HG02943 (cell line): ENCODE measurements at regions not wholly inside any gene's neighbourhood (a gene's known extent, or its start where the extent isn't known, plus 50 kb on each side); places are given as distances from the start of the nearest gene placed in this dataset.
"Not testable (repeated sequence)": the region's sequence is repeated elsewhere in the genome, so short reads cannot be mapped to it uniquely, and the experiment has no call there.

ENCODE experiments used
- ATAC-seq: cut with Tn5 transposase; IDR thresholded peaks from one replicate; pipeline ENCODE4 v1.9.1; 2021; ENCODE audit warnings: mild to moderate bottlenecking, low read depth, moderate library complexity; ENCODE audit not compliant: unreplicated experiment

- ATAC-seq = no peak
Measured at GRCh38 chr3:161893972-161894371, 397.4 kb downstream of the OTOL1 start.

- ATAC-seq = no peak
Measured at GRCh38 chr3:161894657-161895056, 398.0 kb downstream of the OTOL1 start.

GRCh38 chr3:161905520-161906132, 409.0 kb downstream of the OTOL1 start:
- no peak for ATAC-seq

GRCh38 chr3:161913786-161914389, 417.3 kb downstream of the OTOL1 start:
- ATAC-seq = no peak

- no peak for ATAC-seq
Measured at GRCh38 chr3:161914703-161915417, 418.3 kb downstream of the OTOL1 start.

- ATAC-seq = no peak
Measured at GRCh38 chr3:161915418-161915750, 418.8 kb downstream of the OTOL1 start.

GRCh38 chr3:161920196-161920595, 423.6 kb downstream of the OTOL1 start:
- ATAC-seq = no peak

GRCh38 chr3:161925749-161926360, 429.2 kb downstream of the OTOL1 start:
- no peak for ATAC-seq

- no peak for ATAC-seq
Measured at GRCh38 chr3:161927131-161927530, 430.5 kb downstream of the OTOL1 start.

- no peak for ATAC-seq
Measured at GRCh38 chr3:161939918-161940620, 443.5 kb downstream of the OTOL1 start.

- ATAC-seq = no peak
Measured at GRCh38 chr3:161940621-161940965, 444.0 kb downstream of the OTOL1 start.

GRCh38 chr3:161941891-161942290, 445.3 kb downstream of the OTOL1 start:
- no peak for ATAC-seq

- not testable (repeated sequence) for ATAC-seq
Measured at GRCh38 chr3:161943801-161944345, 447.3 kb downstream of the OTOL1 start.

- ATAC-seq = no peak
Measured at GRCh38 chr3:161946443-161946960, 449.9 kb downstream of the OTOL1 start.

GRCh38 chr3:161950318-161950868, 453.8 kb downstream of the OTOL1 start:
- ATAC-seq = no peak

- no peak for ATAC-seq
Measured at GRCh38 chr3:161957467-161957866, 460.9 kb downstream of the OTOL1 start.

- no peak for ATAC-seq
Measured at GRCh38 chr3:161964857-161965256, 468.2 kb downstream of the OTOL1 start.

- no peak for ATAC-seq
Measured at GRCh38 chr3:161969867-161970266, 473.3 kb downstream of the OTOL1 start.

- ATAC-seq = no peak
Measured at GRCh38 chr3:161975201-161975600, 478.6 kb downstream of the OTOL1 start.

- ATAC-seq = no peak
Measured at GRCh38 chr3:161977063-161977462, 480.5 kb downstream of the OTOL1 start.
